NCI-H2227 (cell line): ENCODE measurements at regions not wholly inside any gene's neighbourhood (a gene's known extent, or its start where the extent isn't known, plus 50 kb on each side); places are given as distances from the start of the nearest gene placed in this dataset.

Experiments used
- DNase-seq: peaks from one replicate; lab custom pipeline; 2025; ENCODE audit not compliant: unreplicated experiment; lab: John Stamatoyannopoulos, UW

DNA sequence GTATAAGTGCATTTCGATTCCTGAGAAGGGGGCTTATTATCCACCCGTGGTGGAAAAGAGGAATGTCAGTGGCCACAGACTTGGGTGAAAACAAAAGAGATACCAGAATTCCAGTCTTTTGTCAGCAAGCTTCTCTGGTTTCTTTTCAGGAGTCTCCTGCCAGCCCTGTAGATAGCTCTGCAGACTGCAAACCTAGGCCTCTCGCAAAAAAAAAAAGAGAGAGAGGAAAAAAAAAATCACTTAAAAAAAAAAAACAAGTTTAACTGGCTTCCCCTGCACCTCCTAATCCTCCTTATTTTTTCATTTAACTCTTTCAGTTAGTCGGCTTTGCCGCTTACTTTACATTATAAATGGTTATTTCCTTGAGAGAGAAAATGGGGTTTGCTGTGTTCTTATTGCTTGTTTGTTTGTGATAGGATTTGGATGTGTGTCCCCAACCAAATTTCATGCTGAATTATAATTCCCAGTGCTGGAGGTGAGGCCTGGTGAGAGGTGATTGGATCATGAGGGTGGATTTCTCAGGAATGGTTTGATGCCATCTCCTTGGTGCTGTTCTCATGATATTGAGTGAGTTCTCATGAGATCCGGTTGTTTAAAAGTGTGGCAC, 170.0 kb downstream of the BCL11B start:
- DNase-seq: no peak

- DNase-seq: no peak
Observed at GRCh38 chr14:99116741-99117295, 155.2 kb downstream of the BCL11B start.

- no peak for DNase-seq
Observed at GRCh38 chr14:99117671-99118045, 154.3 kb downstream of the BCL11B start.

DNA sequence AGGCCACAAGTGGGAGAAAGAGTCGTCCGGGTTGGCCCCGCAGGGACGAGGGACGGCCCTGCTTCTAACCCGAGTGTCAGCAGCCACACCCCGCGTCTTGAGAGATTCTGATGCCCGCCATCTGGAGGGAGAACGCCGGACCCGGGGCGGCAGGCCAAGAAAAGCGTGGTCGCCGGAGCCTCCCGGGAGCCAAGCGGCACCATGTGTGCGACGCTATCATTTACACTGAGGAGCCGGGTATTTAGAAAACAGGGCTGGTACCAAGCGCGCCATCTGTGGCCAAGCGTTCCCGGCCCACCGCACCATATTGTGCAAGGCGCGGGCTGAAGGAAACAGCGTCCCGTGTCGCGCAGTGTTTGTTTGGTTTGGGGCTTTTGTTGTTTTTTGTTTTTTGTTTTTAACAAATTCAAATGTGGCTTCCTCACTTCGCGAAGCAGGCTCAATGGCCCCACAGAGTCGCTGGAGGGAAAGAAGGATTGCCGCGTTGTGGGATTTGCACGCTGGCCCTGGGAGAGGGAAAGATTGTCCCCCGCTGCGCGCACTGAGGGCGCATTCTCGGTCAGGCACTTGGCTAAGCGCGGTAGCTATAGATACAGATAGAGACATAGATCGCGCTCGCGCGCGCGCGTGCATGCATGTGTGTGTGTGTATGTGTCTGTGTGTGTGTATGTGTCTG, 153.8 kb downstream of the BCL11B start:
- no peak for DNase-seq

DNA sequence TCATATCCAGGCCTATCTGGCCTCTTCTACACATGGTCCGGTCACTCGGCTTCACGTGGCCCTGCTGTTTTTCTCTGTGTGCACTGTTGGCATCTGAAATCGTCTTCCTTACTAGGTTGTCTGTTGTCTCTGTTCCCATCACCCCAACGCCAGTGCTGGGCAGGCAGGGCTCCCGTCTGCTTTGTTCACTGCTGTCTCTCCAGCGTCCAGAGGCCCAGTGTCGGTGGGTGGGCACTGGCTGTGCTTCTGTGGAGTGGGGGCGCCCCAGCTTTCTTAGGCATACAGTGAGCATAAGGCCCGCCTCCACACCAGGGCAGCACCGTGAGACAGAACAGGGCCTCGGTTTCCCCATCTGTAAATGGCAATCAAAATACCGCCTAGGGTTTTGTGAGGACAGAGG, 153.1 kb downstream of the BCL11B start:
- no peak for DNase-seq
